Spleen (tissue), 7 donors: ENCODE measurements at regions not wholly inside any gene's neighbourhood (a gene's known extent, or its start where the extent isn't known, plus 50 kb on each side); places are given as distances from the start of the nearest gene placed in this dataset.

Experiments used
- CTCF ChIP-seq, 11 experiments: fragments of 200-600 bp in 7 of 11; fragments of 450-650 bp in 4 of 11; sonication (generic) in 4 of 11; IDR thresholded peaks in 8 of 11; conservative IDR thresholded peaks in 3 of 11; 1 replicate in 7 of 11; 2 replicates in 4 of 11; pipeline versions ENCODE4 v1.4.0 to v1.8.0; 2016 to 2021; ENCODE audit warnings: antibody characterized with exemption in 11 of 11, inconsistent platforms in 4 of 11, mild to moderate bottlenecking in 1 of 11
- POLR2A ChIP-seq, 3 donors: fragments of 450-650 bp; IDR thresholded peaks; one replicate each; pipeline ENCODE4 v1.5.1; 2017; ENCODE audit warnings: antibody characterized with exemption in 3 of 3, mild to moderate bottlenecking in 1 of 3
- POLR2AphosphoS5 ChIP-seq, 3 donors: sonication (generic); formaldehyde crosslinking; IDR thresholded peaks; one replicate each; pipeline ENCODE4 v1.5.1; 2017; ENCODE audit warnings: antibody characterized with exemption in 3 of 3
- donor health status: DM: no; HTN: no; CAD: no; lungs with moderate emphysema.
- donor health status: DM: no; HTN: no; CAD: no.
- donor health status: DM: no; HTN: no; CAD: no.

- TF ChIP-seq POLR2A (IDR thresholded peaks at IDR 0.05) (no peak), CTCF (IDR thresholded peaks at IDR 0.05 in 8 of 11, conservative IDR thresholded peaks at IDR 0.05 in 3 of 11) (no peak), POLR2AphosphoS5 (IDR thresholded peaks at IDR 0.05) (no peak)
Measured at GRCh38 chr18:56510108-56510507, 128.3 kb downstream of the TXNL1 start.
